HG02884 (cell line): ENCODE measurements at regions not wholly inside any gene's neighbourhood (a gene's known extent, or its start where the extent isn't known, plus 50 kb on each side); places are given as distances from the start of the nearest gene placed in this dataset.

Experiments used
- ATAC-seq: cut with Tn5 transposase; IDR thresholded peaks from one replicate; pipeline ENCODE4 v1.9.1; 2021; ENCODE audit warnings: mild to moderate bottlenecking, moderate library complexity; ENCODE audit not compliant: unreplicated experiment

DNA sequence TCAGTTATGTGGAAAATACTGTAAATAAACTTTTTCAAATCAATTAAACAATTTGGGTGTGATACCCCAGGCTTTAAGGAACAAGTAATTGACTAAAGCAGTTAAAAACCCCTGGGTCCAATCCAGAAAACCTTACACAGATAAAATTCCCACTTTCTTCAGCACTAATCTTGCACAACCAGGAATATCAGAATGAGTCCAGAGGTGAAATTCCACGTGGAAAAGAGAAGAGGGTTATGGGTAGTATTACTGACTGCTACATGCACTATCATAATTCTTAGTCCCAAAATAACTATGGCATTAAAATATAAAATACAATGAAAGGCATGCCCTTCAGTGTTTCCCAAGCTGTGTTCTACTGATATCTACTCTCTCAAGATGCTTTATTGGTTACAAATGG is 135.7 kb upstream of the STEAP4 start:
- ATAC-seq = no peak

GRCh38 chr7:88437132-88437531 is 130.4 kb upstream of the STEAP4 start:
- ATAC-seq = peak; percentile 79

DNA sequence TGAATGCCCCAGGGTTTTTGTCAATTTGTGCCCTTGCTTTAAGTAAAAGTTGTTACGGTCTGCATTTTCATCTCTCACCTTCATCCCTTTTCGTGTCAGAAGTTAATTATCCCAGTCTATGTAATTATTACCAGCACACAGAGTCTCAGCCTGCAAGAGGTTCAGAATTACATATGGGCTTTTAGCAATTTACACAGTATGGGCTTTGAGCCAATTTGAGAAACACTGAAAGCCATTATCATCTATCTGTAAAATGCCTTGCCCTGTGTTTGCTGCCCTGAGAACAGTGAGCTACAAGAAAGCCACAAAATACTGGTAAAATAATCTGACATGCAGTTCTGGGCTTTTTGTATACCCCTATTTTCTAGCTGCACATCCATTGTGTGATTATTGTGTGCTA is 125.6 kb upstream of the STEAP4 start:
- no peak for ATAC-seq

- no peak for ATAC-seq
Observed at GRCh38 chr7:88431882-88432281, 125.2 kb upstream of the STEAP4 start.

GRCh38 chr7:88429382-88429781 is 122.7 kb upstream of the STEAP4 start:
- no peak for ATAC-seq

GRCh38 chr7:88402529-88402928 is 95.8 kb upstream of the STEAP4 start:
- ATAC-seq = no peak

DNA sequence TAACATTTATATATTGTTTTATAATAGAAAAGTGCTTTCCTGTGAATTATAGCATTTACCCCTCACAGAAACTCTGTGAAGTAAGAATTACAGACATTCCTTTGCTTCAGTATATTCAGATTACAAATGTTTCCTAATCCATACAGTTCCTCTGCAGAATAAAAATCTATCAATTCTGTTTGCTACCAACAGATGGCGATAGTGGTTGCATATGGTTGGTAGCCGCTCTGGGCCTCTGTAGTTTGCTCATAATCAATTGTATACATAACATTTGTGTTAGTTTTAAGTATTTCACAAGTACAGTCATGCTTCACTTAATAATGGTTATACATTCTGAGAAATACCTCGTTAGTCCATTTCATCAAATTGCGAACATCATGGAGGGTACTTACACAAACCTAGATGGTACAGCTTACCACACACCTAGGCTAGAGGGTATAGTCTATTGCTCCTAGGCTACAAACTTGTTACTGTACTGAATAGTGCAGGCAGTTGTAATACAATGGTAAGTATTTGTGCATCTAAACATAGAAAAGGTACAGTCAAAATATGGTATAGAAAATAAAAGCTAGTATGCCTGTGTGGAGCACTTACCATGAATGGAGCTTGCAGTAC is 94.4 kb upstream of the STEAP4 start:
- ATAC-seq = peak; percentile 34

GRCh38 chr7:88399696-88400240 is 93.1 kb upstream of the STEAP4 start:
- no peak for ATAC-seq

GRCh38 chr7:88399036-88399435 is 92.3 kb upstream of the STEAP4 start:
- no peak for ATAC-seq

GRCh38 chr7:88398459-88398858 is 91.8 kb upstream of the STEAP4 start:
- ATAC-seq = no peak

DNA sequence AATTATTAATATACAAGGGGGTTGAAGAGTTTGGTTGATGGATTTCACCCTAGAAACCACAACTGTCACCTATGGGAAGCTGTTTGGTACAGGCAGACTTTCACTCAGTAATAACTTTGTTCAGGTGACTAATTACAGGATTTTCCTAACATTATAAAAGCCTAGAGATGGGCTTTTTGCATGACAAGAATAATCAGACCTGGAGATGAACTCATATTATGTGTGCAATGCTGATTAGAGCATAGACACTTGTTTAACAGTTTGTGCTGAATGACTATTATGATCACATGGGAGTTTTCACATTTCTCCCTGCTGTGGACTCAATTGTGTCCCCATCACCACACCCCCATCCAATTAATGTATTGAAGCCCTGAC is 90.2 kb upstream of the STEAP4 start:
- peak; percentile 49 for ATAC-seq

DNA sequence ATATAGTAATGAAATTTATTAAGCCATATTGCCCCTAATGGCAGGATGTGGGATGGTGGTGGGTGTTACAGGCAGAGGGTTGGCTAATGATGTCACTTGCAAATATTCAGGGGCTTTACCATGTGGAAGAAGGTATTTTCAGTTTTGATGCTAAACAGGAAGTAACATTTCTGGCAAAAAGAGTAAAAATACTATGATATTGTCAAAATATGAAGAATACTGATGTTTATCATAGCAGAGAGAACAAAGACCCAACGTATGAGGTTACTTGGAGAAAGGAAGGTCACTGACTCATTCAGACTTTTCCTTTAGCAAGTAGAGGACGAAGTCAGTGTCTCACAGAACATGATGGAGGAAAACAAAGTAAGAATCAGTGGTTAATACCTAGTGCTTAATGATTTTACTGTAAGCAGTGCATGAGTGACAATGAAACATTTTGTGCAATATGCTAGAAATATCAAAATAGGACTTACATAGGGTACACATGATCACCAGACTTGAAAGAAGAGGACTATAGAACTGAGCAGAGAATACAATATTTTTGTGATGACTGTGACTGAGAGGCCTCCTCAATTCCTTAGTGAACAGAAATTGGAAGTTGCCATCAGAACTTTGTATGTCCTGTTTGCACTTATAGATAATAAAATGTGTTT is 89.7 kb upstream of the STEAP4 start:
- peak; percentile 66 for ATAC-seq

DNA sequence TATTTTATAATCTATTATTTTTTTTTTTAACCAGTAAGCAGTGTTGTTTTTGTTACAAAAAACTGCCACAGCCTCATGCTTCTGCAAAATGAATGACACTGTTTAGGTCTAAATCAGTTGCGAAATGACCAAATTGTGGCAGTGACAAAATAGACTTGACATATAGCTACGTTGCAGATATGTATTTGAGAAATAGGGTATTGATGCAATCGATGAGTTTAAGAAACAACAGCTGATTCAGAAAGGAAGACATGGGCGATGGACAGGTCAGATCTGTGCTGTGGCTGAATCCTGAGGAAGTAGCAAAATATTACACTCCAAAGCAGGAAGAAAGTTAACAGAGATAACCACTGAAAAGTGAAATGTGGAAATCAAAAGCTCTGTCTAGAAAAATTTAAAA is 89.0 kb upstream of the STEAP4 start:
- no peak for ATAC-seq

GRCh38 chr7:88391247-88391646 is 84.6 kb upstream of the STEAP4 start:
- ATAC-seq = no peak

GRCh38 chr7:88387368-88387767 is 80.7 kb upstream of the STEAP4 start:
- no peak for ATAC-seq

DNA sequence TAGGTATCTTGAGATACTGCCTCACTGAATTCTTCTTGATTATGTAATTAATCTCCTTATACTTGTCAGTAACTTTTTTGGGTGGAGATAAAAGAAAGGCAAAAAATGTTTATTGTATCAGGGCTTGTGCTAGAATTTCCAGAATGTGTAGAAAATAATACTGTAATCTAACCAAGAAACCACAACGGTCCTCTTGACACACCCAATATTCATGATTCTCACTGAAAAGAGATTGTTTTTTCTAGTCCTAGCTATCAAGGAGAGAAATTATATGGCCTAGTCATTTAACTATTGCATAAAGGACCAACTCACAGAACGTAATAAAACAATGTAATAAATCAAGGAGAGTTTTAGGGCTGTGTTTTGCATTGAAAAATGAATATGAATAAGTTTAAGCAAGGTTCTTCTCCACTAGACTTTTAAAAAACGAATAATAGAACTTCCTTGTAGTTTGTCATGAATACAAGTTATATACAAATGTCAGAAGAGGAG is 80.0 kb upstream of the STEAP4 start:
- ATAC-seq = no peak

DNA sequence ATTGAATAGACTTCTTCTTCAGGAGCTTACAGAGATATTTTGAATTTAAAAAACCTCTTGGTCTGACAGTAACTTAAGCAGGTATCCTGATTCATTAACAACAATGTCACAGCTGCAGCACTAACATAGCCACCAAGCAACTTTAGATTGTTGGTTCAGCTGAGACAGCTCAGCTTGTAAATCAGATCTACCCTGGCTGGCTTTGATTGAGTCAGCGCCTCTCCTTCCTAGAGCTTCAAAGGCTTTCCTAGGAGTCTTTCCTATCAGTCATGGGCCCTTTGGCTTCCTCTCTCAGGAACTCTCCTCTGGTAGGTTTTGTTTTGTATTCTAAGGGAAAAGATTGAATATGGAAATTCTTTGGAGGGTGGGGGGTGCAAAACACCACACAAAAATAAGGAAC is 70.7 kb upstream of the STEAP4 start:
- no peak for ATAC-seq

- no peak for ATAC-seq
Observed at GRCh38 chr7:88368686-88369085, 62.0 kb upstream of the STEAP4 start.

DNA sequence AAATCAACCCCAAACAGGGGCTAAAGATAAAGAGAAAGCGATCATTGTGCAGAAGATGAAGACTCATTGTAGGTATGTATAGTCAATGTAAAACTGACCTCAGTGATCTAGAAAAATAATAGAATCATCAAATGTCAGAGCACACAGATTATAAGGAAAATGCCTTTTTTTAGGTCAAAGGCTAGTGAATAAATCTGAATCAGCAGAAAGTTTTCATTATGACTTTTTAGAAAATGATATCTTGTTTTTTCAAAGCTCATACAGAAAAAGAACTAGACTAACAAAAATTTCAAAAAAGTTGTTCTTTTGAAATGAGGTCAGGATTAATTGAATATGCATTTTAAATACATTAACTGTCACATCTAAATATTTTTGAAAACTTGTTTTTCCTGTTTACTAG is 60.2 kb upstream of the STEAP4 start:
- ATAC-seq = no peak

DNA sequence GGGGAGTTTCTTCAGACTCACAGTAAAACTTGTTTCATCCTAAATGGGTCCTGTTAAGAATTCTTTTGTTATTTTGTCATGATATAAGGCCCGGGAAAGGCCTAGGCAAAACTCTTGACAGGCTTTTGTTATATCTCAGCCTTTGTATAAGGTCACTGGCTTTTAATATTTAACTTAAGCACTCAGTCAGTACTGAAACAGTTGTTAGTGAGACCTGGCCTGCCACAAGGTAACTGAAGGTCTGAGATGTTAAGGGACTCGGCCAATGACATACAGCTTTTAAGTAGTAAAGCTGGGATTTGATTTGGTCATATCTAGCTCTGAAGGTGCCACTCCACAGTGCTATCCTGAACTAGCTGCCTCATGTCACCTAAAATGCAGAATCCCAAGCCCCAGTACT is 57.2 kb upstream of the STEAP4 start:
- ATAC-seq = no peak

DNA sequence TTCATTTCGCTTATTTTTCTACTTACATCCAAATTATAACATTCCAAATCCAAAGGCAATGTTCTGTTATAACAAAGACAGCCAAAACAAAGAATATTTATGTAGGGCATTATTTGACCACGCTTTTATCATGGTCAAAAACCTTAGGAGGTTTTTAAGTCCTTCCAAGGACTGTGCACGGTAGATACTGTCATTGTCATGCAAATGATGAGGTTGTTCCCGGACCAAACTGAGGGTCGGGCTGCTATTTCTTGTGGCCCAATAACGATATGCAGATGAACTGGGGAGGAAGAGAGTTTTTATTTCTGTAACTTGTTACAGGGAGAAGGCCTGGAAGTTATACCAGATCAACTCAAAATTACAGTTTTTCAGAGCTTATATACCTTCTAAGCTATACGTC is 56.6 kb upstream of the STEAP4 start:
- no peak for ATAC-seq

GRCh38 chr7:88361357-88361756 is 54.7 kb upstream of the STEAP4 start:
- ATAC-seq = peak; percentile 51

DNA sequence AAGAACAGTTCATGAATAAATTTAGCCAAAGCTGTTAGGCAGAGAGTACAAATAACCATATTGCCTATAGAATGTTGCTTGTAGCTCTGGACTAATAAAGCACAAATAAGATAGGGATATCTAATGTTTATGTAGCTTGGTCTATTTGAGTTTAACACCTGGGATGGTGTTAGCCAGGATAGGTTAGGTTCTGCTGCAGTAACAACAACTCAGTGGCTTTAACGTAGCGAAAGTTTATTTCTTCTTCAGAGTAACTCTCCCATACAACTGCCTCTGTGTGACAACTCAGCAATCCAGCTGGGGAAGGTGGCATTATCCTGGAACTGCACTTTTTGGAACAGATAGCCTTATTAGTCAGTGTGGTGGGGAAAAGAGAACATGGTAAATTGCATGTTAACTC is 52.2 kb upstream of the STEAP4 start:
- no peak for ATAC-seq
